ENCODE measurements at regions not wholly inside any gene's neighbourhood (a gene's known extent, or its start where the extent isn't known, plus 50 kb on each side); places are given as distances from the start of the nearest gene placed in this dataset.

DNA sequence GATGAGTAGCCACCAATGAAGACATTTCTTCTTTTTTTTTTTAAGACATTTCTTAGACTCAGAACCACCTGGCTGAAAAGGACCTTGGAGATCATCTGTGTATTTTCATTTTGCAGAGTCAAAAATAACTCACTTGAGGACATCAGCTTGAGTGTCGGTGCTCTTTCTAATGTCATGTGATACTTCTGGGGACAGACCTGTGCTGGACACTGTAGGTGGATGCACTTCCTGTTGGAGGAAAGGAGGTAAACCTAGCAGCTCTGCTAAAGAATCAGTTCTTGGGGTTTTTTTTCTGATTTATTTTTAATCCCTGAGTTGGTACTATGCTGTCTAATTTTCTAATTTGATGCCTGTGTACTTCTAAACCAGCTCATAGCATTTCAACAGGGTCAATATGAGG is 283.9 kb upstream of the CRIM1 start:
- Histone ChIP-seq H3K9me3 (ENCODE audit: control insufficient read depth in 4 of 4, insufficient read depth in 3 of 4, low read length in 3 of 4) (no peaks in the 10 kb centered on the region), H3K27me3 (ENCODE audit: control insufficient read depth in 3 of 3, insufficient read depth in 3 of 3, low read length in 2 of 3) (no peaks in the 10 kb centered on the region), H3K4me3 (no peak overlapping the region), H3K4me1 (ENCODE audit: control insufficient read depth in 5 of 5, insufficient read depth in 5 of 5, low read length in 5 of 5) (no peaks in the 10 kb centered on the region), H3K27ac (ENCODE audit: low read depth in 1 of 2, low read length in 1 of 2) (no peak overlapping the region), H3K36me3 (ENCODE audit: control insufficient read depth in 4 of 4, insufficient read depth in 4 of 4, low read length in 4 of 4) (no peaks in the 10 kb centered on the region), H3K9ac (ENCODE audit: insufficient read depth in 1 of 2, low read length in 2 of 2) (no peak overlapping the region)
- no peak for DNase-seq
- TF ChIP-seq, protein P1, sequence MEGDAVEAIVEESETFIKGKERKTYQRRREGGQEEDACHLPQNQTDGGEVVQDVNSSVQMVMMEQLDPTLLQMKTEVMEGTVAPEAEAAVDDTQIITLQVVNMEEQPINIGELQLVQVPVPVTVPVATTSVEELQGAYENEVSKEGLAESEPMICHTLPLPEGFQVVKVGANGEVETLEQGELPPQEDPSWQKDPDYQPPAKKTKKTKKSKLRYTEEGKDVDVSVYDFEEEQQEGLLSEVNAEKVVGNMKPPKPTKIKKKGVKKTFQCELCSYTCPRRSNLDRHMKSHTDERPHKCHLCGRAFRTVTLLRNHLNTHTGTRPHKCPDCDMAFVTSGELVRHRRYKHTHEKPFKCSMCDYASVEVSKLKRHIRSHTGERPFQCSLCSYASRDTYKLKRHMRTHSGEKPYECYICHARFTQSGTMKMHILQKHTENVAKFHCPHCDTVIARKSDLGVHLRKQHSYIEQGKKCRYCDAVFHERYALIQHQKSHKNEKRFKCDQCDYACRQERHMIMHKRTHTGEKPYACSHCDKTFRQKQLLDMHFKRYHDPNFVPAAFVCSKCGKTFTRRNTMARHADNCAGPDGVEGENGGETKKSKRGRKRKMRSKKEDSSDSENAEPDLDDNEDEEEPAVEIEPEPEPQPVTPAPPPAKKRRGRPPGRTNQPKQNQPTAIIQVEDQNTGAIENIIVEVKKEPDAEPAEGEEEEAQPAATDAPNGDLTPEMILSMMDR (IDR thresholded peaks at IDR 0.05; ENCODE audit: control extremely low read depth, extremely low read depth) = no peak
- ATAC-seq (ENCODE audit: insufficient read depth, low FRiP score) = no peak
- WGBS, 2 donors = 86 to 89% methylated on average over 1 of the region's 1 CpG

DNA sequence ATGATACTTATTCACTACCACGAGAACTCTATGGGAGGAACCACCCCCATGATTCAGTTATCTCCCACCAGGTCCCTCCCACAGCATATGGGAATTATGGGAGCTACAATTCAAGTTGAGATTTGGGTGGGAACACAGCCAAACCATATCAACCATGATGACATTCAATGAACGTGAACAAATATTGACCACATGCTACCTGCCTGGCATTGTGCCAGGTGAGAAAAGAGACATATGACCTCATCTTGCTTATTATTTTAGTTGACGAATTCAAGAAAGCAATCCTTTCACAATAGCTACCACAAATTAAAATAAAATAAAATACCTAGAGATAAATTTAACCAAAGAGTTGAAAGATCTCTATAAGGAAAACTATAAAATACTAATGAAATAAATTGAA is 286.5 kb upstream of the CRIM1 start:
- H3K27ac ChIP-seq (ENCODE audit: low read depth in 1 of 2, low read length in 1 of 2) = no peak overlapping the region
- 76 to 87% methylated on average over 3 of the region's 3 CpGs for WGBS, 2 donors
- no peak overlapping the region for H3K9ac ChIP-seq (ENCODE audit: insufficient read depth in 1 of 2, low read length in 2 of 2)
- H3K27me3 ChIP-seq (ENCODE audit: control insufficient read depth in 3 of 3, insufficient read depth in 3 of 3, low read length in 2 of 3) = no peaks in the 10 kb centered on the region
- no peaks in the 10 kb centered on the region for H3K9me3 ChIP-seq (ENCODE audit: control insufficient read depth in 4 of 4, insufficient read depth in 3 of 4, low read length in 3 of 4)
- no peaks in the 10 kb centered on the region for H3K4me1 ChIP-seq (ENCODE audit: control insufficient read depth in 5 of 5, insufficient read depth in 5 of 5, low read length in 5 of 5)
- no peak overlapping the region for H3K4me3 ChIP-seq
- no peak for ATAC-seq (ENCODE audit: insufficient read depth, low FRiP score)
- no peak for DNase-seq
- no peaks in the 10 kb centered on the region for H3K36me3 ChIP-seq (ENCODE audit: control insufficient read depth in 4 of 4, insufficient read depth in 4 of 4, low read length in 4 of 4)
- TF ChIP-seq, protein P1 (IDR thresholded peaks at IDR 0.05; ENCODE audit: control extremely low read depth, extremely low read depth) = no peak

DNA sequence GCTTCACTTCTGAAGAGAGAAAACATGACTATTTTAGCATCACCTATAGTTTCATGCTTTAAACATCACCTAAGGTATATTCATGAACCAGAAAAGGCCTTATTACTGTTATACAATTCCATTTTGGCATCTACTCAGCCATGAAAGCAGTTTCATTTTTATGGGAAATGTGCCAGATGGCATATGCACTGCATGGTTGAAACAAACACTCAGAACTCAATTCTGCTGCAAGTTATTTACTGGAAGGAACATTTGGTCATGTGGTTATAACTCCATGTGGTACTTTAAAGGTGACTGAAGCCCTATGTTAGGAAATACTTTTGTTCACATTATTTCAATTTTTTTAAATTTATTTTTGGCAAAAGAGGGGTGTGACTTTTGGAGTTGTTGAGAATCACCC is 287.5 kb upstream of the CRIM1 start:
- ATAC-seq (ENCODE audit: insufficient read depth, low FRiP score) (no peak), DNase-seq (peak; percentile 13 to 88 (median 82))
- Histone ChIP-seq H3K9ac (ENCODE audit: insufficient read depth in 1 of 2, low read length in 2 of 2) (no peak overlapping the region), H3K4me3 (no peak overlapping the region), H3K9me3 (ENCODE audit: control insufficient read depth in 4 of 4, insufficient read depth in 3 of 4, low read length in 3 of 4) (no peaks in the 10 kb centered on the region), H3K36me3 (ENCODE audit: control insufficient read depth in 4 of 4, insufficient read depth in 4 of 4, low read length in 4 of 4) (no peaks in the 10 kb centered on the region), H3K27ac (ENCODE audit: low read depth in 1 of 2, low read length in 1 of 2) (no peak overlapping the region), H3K4me1 (ENCODE audit: control insufficient read depth in 5 of 5, insufficient read depth in 5 of 5, low read length in 5 of 5) (no peaks in the 10 kb centered on the region), H3K27me3 (ENCODE audit: control insufficient read depth in 3 of 3, insufficient read depth in 3 of 3, low read length in 2 of 3) (no peaks in the 10 kb centered on the region)
- TF ChIP-seq, protein P1 (IDR thresholded peaks at IDR 0.05; ENCODE audit: control extremely low read depth, extremely low read depth) = no peak

DNA sequence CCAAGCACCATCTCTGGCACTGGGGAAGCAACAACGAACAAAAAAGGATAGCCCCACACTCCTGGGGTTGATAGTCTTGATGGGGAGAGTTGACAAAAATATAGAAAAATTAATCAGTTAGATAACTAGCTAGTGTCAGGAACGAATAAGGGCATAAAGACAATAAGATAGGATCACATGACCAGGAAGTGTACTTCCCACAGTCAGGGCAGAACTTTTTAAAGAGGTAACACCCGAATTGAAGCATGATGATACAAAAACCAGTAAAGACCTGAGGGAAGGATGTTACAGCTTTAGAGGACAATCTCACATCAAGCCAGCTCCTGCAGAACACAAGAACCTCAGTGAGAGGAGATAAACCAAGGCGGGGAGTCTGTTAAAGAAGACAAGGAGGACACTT is 295.4 kb upstream of the CRIM1 start:
- TF ChIP-seq, protein P1 (IDR thresholded peaks at IDR 0.05; ENCODE audit: control extremely low read depth, extremely low read depth) = no peak
- Histone ChIP-seq H3K9me3 (ENCODE audit: control insufficient read depth in 4 of 4, insufficient read depth in 3 of 4, low read length in 3 of 4) (no peaks in the 10 kb centered on the region), H3K27ac (ENCODE audit: low read depth in 1 of 2, low read length in 1 of 2) (no peak overlapping the region), H3K36me3 (ENCODE audit: control insufficient read depth in 4 of 4, insufficient read depth in 4 of 4, low read length in 4 of 4) (no peaks in the 10 kb centered on the region), H3K9ac (ENCODE audit: insufficient read depth in 1 of 2, low read length in 2 of 2) (no peak overlapping the region), H3K27me3 (ENCODE audit: control insufficient read depth in 3 of 3, insufficient read depth in 3 of 3, low read length in 2 of 3) (no peaks in the 10 kb centered on the region), H3K4me3 (no peak overlapping the region), H3K4me1 (ENCODE audit: control insufficient read depth in 5 of 5, insufficient read depth in 5 of 5, low read length in 5 of 5) (no peaks in the 10 kb centered on the region)
- WGBS, 2 donors = 66 to 68% methylated on average over 4 of the region's 4 CpGs
- ATAC-seq (ENCODE audit: insufficient read depth, low FRiP score) = no peak
- DNase-seq = no peak

All from lung (tissue), 11 donors.